ENCODE measurements at regions not wholly inside any gene's neighbourhood (a gene's known extent, or its start where the extent isn't known, plus 50 kb on each side); places are given as distances from the start of the nearest gene placed in this dataset.

DNA sequence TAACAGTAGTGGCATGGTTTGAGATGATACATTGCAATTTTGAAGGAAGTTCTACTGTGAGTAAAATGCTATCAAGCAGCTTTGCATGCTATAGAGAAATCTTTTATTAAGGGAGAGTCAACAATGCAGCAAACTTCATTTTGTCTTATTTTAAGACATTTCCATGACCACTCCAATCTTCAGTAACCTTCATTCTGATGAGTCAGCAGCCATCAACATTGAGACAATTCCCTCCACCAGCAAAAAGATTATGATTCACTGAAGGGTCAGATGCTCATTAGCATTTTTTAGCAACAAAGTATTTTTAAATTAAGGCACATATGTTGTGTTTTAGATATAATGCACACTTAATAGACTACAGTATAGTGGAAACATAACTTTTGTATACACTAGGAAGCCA is 235.7 kb downstream of the DSC3 start:
- ATAC-seq (no peak), FAIRE-seq (no peak), DNase-seq (ENCODE audit: low spot score) (no peak)
- no peaks in the 10 kb centered on the region for H3K36me3 ChIP-seq (replicated peaks in 1 of 2; ENCODE audit: control insufficient read depth in 1 of 2, insufficient read depth in 2 of 2, low read length in 2 of 2)
- no peak overlapping the region for H3K4me2 ChIP-seq (ENCODE audit: low read depth, low read length)
- peak; percentile 76 to 90 for TF ChIP-seq MAFK (conservative IDR thresholded peaks at IDR 0.05 in 1 of 2, IDR thresholded peaks at IDR 0.05 in 1 of 2; ENCODE audit: low read length in 2 of 2)
- TF ChIP-seq ZNF674 (CRISPR knock-in tag; IDR thresholded peaks at IDR 0.05; ENCODE audit: low read depth) = no peak
- peak; percentile 85 for TF ChIP-seq MAFF (IDR thresholded peaks at IDR 0.05; ENCODE audit: low read depth, low read length)
- H3K4me1 ChIP-seq (ENCODE audit: insufficient read depth, low read length) = no peaks in the 10 kb centered on the region
- CTCF ChIA-PET (ENCODE audit: low intra/inter-chr PET ratio, low total read pairs) = no interaction called here
- no peaks in the 10 kb centered on the region for H3K27me3 ChIP-seq (ENCODE audit: control insufficient read depth in 1 of 2, insufficient read depth in 2 of 2, low read length in 2 of 2)
- no peaks in the 10 kb centered on the region for H3K9me3 ChIP-seq (ENCODE audit: low read length)
- BruUV-seq (replicated peaks) = no TSS peak
- in situ Hi-C loops (cut with HindIII; ENCODE audit: extremely low pct_ligation_motif_present, low pct_unique_long_range_greater_than_20kb) (no loop called here), intact Hi-C loops (cut with micrococcal nuclease; ENCODE audit: unreplicated experiment) (no loop called here)
- POLR2A ChIA-PET = no interaction called here
- H4K20me1 ChIP-seq (ENCODE audit: insufficient read depth, low read length) = no peaks in the 10 kb centered on the region
- no peak overlapping the region for H3K27ac ChIP-seq (ENCODE audit: extremely low read length, insufficient read depth, low read length)
- H3K9ac ChIP-seq (ENCODE audit: insufficient read depth, low read depth, low read length) = no peak overlapping the region
- no peak overlapping the region for H3K4me3 ChIP-seq (replicated peaks in 1 of 3; ENCODE audit: insufficient read depth in 1 of 3, low read depth in 2 of 3, low read length in 3 of 3)
- H3K79me2 ChIP-seq (ENCODE audit: insufficient read depth, low read length) = no peaks in the 10 kb centered on the region
- no peak overlapping the region for H2AFZ ChIP-seq (ENCODE audit: low read length)

DNA sequence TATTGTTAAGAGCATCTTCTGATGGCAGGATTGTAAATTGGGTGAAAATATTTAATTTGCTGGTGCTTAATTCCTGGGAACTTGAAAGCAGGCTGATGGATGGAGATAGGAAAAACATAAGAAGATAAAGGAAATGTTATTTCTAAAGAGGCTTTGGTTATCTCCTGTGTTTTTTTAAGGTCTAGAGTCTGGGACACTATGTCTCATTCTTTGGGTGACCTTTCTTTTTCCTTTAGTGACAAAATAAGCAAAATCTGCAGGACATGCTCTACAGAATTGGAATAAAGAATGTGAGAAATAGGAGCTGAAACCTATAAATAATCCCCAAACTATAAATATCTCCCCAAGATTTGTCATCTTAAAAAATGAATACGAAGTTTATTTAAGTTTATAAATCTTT is 241.7 kb downstream of the DSC3 start:
- Histone ChIP-seq H3K9ac (ENCODE audit: insufficient read depth, low read depth, low read length) (no peak overlapping the region), H3K27ac (ENCODE audit: extremely low read length, insufficient read depth, low read length) (no peak overlapping the region), H3K4me2 (ENCODE audit: low read depth, low read length) (no peak overlapping the region), H2AFZ (ENCODE audit: low read length) (no peak overlapping the region), H3K36me3 (replicated peaks in 1 of 2; ENCODE audit: control insufficient read depth in 1 of 2, insufficient read depth in 2 of 2, low read length in 2 of 2) (no peaks in the 10 kb centered on the region), H4K20me1 (ENCODE audit: insufficient read depth, low read length) (no peaks in the 10 kb centered on the region), H3K9me3 (ENCODE audit: low read length) (no peaks in the 10 kb centered on the region), H3K4me1 (ENCODE audit: insufficient read depth, low read length) (no peaks in the 10 kb centered on the region), H3K79me2 (ENCODE audit: insufficient read depth, low read length) (no peaks in the 10 kb centered on the region), H3K27me3 (ENCODE audit: control insufficient read depth in 1 of 2, insufficient read depth in 2 of 2, low read length in 2 of 2) (no peaks in the 10 kb centered on the region), H3K4me3 (replicated peaks in 1 of 3; ENCODE audit: insufficient read depth in 1 of 3, low read depth in 2 of 3, low read length in 3 of 3) (no peak overlapping the region)
- in situ Hi-C loops (cut with HindIII; ENCODE audit: extremely low pct_ligation_motif_present, low pct_unique_long_range_greater_than_20kb) (no loop called here), intact Hi-C loops (cut with micrococcal nuclease; ENCODE audit: unreplicated experiment) (no loop called here)
- ChIA-PET POLR2A (no interaction called here), CTCF (ENCODE audit: low intra/inter-chr PET ratio, low total read pairs) (no interaction called here)
- ATAC-seq = no peak
- BruUV-seq (replicated peaks) = no TSS peak
- DNase-seq (ENCODE audit: low spot score) = no peak
- TF ChIP-seq, protein P1, sequence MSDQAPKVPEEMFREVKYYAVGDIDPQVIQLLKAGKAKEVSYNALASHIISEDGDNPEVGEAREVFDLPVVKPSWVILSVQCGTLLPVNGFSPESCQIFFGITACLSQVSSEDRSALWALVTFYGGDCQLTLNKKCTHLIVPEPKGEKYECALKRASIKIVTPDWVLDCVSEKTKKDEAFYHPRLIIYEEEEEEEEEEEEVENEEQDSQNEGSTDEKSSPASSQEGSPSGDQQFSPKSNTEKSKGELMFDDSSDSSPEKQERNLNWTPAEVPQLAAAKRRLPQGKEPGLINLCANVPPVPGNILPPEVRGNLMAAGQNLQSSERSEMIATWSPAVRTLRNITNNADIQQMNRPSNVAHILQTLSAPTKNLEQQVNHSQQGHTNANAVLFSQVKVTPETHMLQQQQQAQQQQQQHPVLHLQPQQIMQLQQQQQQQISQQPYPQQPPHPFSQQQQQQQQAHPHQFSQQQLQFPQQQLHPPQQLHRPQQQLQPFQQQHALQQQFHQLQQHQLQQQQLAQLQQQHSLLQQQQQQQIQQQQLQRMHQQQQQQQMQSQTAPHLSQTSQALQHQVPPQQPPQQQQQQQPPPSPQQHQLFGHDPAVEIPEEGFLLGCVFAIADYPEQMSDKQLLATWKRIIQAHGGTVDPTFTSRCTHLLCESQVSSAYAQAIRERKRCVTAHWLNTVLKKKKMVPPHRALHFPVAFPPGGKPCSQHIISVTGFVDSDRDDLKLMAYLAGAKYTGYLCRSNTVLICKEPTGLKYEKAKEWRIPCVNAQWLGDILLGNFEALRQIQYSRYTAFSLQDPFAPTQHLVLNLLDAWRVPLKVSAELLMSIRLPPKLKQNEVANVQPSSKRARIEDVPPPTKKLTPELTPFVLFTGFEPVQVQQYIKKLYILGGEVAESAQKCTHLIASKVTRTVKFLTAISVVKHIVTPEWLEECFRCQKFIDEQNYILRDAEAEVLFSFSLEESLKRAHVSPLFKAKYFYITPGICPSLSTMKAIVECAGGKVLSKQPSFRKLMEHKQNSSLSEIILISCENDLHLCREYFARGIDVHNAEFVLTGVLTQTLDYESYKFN (CRISPR knock-in tag; conservative IDR thresholded peaks at IDR 0.05) = no peak
- TF ChIP-seq CCDC6 (CRISPR knock-in tag; IDR thresholded peaks at IDR 0.05) = no peak
- TF ChIP-seq SP1 (IDR thresholded peaks at IDR 0.05) = no peak
- no peak for TF ChIP-seq SP1 (CRISPR knock-in tag; IDR thresholded peaks at IDR 0.05)
- no peak for TF ChIP-seq ZSCAN30 (CRISPR knock-in tag; IDR thresholded peaks at IDR 0.05)
- no peak for FAIRE-seq
- 0% methylated on average over 1 of the region's 1 CpG for WGBS (ENCODE audit: low lambda C conversion rate)
